ENCODE measurements at regions not wholly inside any gene's neighbourhood (a gene's known extent, or its start where the extent isn't known, plus 50 kb on each side); places are given as distances from the start of the nearest gene placed in this dataset.

DNA sequence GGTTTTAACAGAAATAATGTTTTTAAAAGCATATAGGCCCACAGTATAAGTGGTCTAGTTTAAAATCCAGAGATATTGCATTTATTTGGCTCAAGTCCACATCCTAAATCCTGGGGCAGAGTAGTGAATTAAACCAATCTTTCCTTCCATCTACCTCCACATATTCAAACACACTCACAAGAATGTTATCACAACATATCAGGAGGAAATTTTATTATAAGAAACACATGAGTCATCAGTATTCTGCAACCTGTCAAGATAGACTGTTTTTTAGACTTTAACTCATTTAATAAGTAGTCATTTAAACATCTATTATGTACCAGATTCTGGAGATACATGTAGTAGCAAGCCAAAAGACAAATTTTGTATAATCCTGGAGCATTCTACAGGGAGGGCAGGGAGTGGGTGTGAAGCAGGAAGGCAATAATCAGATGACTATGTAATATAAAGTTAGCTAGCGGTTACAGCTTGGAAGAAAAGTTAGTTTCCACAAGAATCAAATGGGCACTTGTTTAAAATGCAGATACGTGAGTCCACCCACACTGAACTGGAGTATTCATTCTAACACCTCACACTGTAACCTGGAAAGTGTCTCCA is 187.3 kb upstream of the PIK3R1 start:
- intact Hi-C loops (cut with DNase I; ENCODE audit: low total_unique reads): no loop called here
- no peaks in the 10 kb centered on the region for H3K27me3 ChIP-seq
- H3K36me3 ChIP-seq: no peaks in the 10 kb centered on the region
- TF ChIP-seq CTCF (IDR thresholded peaks at IDR 0.05): no peak
- TF ChIP-seq EP300 (IDR thresholded peaks at IDR 0.05; ENCODE audit: low read depth): no peak
- TF ChIP-seq POLR2AphosphoS5 (IDR thresholded peaks at IDR 0.05): no peak
- TF ChIP-seq POLR2A (IDR thresholded peaks at IDR 0.05): no peak
- WGBS, 2 donors (ENCODE audit: low coverage in 1 of 2): 57 to 60% methylated on average over 1 to 2 of the region's 2 CpGs
- H3K4me3 ChIP-seq: no peak overlapping the region
- H3K9me3 ChIP-seq: no peaks in the 10 kb centered on the region
- no peak for DNase-seq
- H3K27ac ChIP-seq: peak overlapping the region; percentile 18 to 78 (median 70)
- in situ Hi-C loops (cut with MboI; ENCODE audit: low pct_ligation_motif_present in 1 of 4, low pct_unique_long_range_greater_than_20kb in 1 of 4, low sequenced_read_pairs in 3 of 4): no loop called here
- peaks cover 5 to 23% (median 11%) of the 10 kb centered on the region in 4 donors for H3K4me1 ChIP-seq

DNA sequence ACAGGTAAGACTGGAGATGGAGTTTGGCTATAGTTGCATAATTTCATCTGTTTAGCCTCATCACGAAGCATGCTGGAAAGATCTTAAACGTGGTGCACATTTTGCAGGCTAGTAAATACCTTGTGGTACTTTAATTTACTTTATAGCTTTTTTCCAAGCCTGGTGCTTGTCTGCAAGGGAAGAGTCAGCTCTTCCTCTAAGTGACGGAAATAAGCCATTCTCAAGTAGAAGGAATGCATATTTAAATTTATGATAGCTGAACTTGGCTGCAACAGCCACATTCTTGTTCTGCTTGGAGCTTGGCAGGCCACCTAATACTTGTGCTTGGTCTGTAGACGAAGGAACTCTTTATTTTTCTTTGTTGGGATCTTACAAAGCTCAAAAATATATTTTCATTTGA is 188.0 kb upstream of the PIK3R1 start:
- intact Hi-C loops (cut with DNase I; ENCODE audit: low total_unique reads) (no loop called here), in situ Hi-C loops (cut with MboI; ENCODE audit: low pct_ligation_motif_present in 1 of 4, low pct_unique_long_range_greater_than_20kb in 1 of 4, low sequenced_read_pairs in 3 of 4) (no loop called here)
- TF ChIP-seq CTCF (IDR thresholded peaks at IDR 0.05) (no peak), EP300 (IDR thresholded peaks at IDR 0.05; ENCODE audit: low read depth) (peak; percentile 96), POLR2AphosphoS5 (IDR thresholded peaks at IDR 0.05) (peak; percentile 80 to 90 (median 85)), POLR2A (IDR thresholded peaks at IDR 0.05) (no peak)
- peaks cover 5 to 23% (median 11%) of the 10 kb centered on the region in 4 donors for H3K4me1 ChIP-seq
- DNase-seq: no peak
- no peaks in the 10 kb centered on the region for H3K9me3 ChIP-seq
- WGBS, 2 donors (ENCODE audit: low coverage in 1 of 2): 13 to 23% methylated on average over 2 to 4 of the region's 4 CpGs
- no peak overlapping the region for H3K4me3 ChIP-seq
- no peaks in the 10 kb centered on the region for H3K36me3 ChIP-seq
- peak overlapping the region; percentile 18 to 78 (median 70) for H3K27ac ChIP-seq
- H3K27me3 ChIP-seq: no peaks in the 10 kb centered on the region

DNA sequence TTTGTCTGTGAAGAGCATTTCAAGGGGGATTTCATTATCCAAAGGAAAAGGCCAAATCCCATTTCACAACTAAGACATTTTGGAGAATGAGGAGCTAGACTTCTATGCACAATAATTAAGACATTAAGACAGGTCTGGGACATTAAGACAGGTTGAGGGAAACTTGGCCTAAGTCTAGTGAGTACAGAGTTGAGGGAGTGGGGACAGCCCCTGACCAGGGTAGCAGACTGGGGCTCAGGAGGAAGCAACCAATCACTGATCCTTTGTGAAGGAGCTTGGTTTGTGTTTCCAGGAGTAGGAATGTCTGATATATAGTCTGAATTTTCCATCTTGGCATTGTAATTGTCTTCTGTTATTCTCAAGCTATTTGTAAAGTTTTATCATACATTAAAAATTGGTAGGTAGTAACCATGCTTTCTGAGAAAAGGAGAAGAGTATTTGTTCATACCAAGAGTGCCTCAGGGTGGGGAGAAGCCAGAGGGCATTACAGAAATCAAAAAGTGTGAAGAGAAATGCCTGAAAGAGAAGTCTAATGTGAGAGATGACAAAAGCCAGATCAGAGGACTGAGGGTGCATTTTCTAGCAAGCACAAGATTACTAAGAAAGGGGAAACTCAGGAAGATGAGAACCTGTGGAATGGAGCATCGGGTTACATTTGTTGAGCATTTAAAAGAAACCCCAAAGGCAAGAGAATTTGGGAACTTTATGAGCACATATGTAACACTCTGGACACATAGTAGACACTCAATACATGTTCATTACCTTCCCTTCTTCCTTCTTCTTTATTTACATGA is 189.3 kb upstream of the PIK3R1 start:
- peak overlapping the region; percentile 40 to 78 (median 70) for H3K27ac ChIP-seq

More for the DNA sequence above, 189.3 kb upstream of the PIK3R1 start:
- no peak overlapping the region for H3K4me3 ChIP-seq
- TF ChIP-seq POLR2AphosphoS5 (IDR thresholded peaks at IDR 0.05): no peak
- no peak for TF ChIP-seq CTCF (IDR thresholded peaks at IDR 0.05)
- TF ChIP-seq POLR2A (IDR thresholded peaks at IDR 0.05): no peak
- TF ChIP-seq EP300 (IDR thresholded peaks at IDR 0.05; ENCODE audit: low read depth): no peak
- H3K4me1 ChIP-seq: peaks cover 5 to 23% (median 11%) of the 10 kb centered on the region in 4 donors
- in situ Hi-C loops (cut with MboI; ENCODE audit: low pct_ligation_motif_present in 1 of 4, low pct_unique_long_range_greater_than_20kb in 1 of 4, low sequenced_read_pairs in 3 of 4) (no loop called here), intact Hi-C loops (cut with DNase I; ENCODE audit: low total_unique reads) (no loop called here)
- no peaks in the 10 kb centered on the region for H3K27me3 ChIP-seq
- no peaks in the 10 kb centered on the region for H3K9me3 ChIP-seq
- WGBS, 2 donors (ENCODE audit: low coverage in 1 of 2): 69 to 80% methylated on average over 1 of the region's 1 CpG
- H3K36me3 ChIP-seq: no peaks in the 10 kb centered on the region
- DNase-seq: no peak
